GM19397 (cell line): ENCODE measurements at regions not wholly inside any gene's neighbourhood (a gene's known extent, or its start where the extent isn't known, plus 50 kb on each side); places are given as distances from the start of the nearest gene placed in this dataset.

Experiments used
- ATAC-seq: cut with Tn5 transposase; IDR thresholded peaks from one replicate; pipeline ENCODE4 v1.9.1; 2021; ENCODE audit warnings: mild to moderate bottlenecking, moderate library complexity; ENCODE audit not compliant: unreplicated experiment

DNA sequence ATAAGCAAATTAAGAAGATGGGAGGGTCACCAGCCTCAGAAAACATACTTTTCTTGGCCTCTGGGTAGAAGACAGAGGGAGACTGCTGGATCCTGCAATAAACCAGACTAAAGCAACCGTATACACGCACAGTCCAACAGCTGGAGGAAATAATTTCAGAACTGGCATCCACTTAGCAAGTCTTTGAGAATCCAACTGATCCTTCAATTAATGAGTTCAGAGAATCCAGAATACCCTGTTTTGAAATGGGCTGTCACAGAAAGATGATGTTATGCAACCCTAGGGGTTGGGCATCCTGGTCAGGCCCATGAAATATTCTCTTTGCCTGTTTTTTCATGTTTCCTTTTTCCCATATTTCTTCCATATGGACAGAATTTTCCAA lies 134.0 kb upstream of the MAGI3 start:
- ATAC-seq, result no peak

- ATAC-seq, result no peak
Observed at GRCh38 chr1:113259988-113260387, 130.3 kb upstream of the MAGI3 start.

- ATAC-seq, result no peak
Observed at GRCh38 chr1:113265196-113265595, 125.1 kb upstream of the MAGI3 start.

DNA sequence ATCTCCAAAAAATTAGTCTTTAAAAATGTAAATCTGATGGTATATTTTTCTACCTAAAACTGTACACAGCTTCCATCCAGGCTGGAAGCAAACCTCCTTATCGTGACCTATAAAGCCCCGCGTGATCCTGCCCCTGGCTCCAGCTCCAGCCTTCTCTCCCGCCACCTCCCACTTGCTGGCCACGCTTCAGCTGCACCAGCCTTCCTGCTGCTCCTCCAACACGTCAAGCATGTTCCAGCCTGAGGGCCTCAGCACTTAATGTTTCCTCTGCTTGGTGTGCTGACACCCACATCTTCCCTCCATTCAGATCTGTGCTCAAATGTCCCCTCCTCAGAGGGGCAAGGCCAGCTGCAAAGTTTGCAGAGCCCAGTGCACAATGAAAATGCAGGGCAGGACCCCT lies 123.5 kb upstream of the MAGI3 start:
- no peak for ATAC-seq

DNA sequence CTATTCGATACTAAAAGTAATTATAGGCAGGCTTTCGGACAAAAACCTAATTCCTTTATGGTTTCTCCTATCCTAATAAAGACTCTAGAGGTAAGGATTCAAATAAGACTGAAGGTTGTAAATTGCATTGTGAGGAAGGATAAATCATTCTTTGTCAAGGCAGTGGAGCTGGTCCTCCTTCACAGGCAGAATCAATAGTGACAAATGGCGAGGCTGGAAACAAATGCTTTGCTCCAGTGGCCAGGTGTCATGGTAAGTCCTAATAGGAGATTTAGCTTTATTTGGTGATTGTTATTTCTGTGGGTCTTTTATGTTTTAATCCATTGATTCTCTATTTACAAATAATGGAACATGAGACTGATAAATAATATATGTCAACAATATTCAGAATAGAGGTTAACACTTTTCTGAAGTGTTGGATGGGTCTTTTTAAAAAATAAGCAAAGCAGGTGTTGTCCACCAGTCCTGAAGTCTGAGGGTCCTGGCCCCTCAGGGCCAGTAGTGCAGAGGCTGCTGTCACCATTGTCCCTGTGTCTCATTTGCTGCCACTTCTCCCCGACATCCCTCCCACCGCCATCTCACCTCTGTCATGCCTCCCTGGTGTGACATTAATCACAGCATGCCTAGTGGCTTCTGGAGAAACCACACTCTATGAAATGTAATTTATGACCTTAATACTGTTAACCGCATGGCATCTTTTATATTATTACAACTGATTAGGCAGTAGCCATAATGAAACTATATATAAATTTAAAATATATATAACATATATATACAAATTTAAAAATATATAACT lies 120.9 kb upstream of the MAGI3 start:
- no peak for ATAC-seq

GRCh38 chr1:113271039-113271438 lies 119.3 kb upstream of the MAGI3 start:
- no peak for ATAC-seq

- no peak for ATAC-seq
Observed at GRCh38 chr1:113275083-113275482, 115.2 kb upstream of the MAGI3 start.

DNA sequence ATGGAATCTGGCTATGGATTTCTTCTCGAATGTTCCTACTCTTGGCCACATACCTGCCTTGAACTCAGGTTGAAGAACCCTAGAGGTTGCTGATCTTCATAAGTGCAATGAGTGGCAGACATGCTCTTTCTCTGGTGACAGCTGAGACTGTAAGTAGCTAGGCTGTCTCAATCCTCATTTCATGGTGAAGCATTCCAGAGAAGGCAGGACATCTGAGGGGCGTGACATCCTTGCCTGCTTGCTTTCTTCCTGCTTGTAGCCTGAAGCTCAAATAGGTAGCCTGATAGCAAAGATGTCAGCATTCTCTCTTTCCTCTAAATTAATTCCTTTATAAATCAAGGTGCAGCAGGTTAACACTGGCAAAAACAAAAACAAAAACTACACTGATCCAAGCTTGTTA lies 114.6 kb upstream of the MAGI3 start:
- ATAC-seq, result no peak

DNA sequence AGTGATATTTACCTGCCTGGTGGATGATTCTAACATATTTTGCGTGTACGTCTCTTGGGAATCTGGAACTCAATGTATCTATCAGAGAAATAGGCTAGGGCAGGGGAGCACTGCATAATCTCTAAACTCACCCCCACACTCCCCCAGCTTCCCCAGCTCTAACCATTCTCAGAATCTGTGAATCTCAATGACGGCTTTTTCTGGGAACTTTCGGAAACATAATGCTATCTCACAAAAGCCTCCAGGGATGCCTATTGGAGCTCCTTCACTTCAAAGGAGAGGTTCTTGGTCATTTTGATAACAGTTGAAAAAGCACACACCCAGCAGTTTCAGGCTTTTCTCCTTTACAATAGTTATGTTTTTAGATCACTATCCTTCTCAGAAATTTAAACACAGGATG lies 113.8 kb upstream of the MAGI3 start:
- no peak for ATAC-seq

- no peak for ATAC-seq
Observed at GRCh38 chr1:113278371-113278770, 111.9 kb upstream of the MAGI3 start.

DNA sequence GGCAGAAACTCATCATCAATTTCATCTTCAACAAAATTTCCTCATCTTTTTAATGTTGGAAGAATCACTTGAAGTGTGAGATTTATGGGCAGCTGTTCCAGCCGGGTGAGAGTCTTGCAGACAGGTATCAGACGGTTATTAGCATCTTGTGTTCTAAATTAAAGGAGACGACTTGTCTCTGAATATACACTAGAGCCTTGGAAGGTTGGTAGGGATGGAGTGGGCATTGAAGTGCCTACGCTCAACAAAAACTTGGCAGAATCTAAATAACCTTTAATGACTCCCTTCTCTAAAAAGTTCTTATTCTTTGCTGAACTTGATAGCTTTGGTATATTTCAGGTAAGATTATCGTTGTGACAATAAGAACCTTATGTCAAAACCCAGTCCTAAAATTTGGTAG lies 111.5 kb upstream of the MAGI3 start:
- ATAC-seq, result no peak

GRCh38 chr1:113279776-113280391 lies 110.4 kb upstream of the MAGI3 start:
- no peak for ATAC-seq

DNA sequence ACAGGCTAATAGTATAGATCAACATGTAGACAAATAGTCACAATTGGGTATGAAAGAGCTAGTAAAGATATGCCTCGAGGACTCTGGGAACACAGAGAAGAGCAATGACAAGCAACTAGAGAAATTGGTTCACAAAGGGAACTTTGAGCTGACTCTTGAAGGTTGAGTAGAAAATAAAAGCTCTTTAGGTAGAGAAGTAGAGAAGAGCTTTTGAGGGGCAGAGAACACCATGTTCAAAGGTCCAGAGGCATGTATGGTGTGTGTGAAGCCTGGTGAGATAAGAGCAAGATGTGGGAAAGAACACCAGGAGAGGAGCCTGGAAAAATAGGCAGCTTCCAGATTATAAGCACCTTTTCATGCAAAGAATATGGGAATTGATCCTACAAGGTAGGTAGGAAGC lies 109.7 kb upstream of the MAGI3 start:
- no peak for ATAC-seq

- no peak for ATAC-seq
Observed at GRCh38 chr1:113281550-113281949, 108.8 kb upstream of the MAGI3 start.

- no peak for ATAC-seq
Observed at GRCh38 chr1:113282008-113282892, 108.1 kb upstream of the MAGI3 start.

DNA sequence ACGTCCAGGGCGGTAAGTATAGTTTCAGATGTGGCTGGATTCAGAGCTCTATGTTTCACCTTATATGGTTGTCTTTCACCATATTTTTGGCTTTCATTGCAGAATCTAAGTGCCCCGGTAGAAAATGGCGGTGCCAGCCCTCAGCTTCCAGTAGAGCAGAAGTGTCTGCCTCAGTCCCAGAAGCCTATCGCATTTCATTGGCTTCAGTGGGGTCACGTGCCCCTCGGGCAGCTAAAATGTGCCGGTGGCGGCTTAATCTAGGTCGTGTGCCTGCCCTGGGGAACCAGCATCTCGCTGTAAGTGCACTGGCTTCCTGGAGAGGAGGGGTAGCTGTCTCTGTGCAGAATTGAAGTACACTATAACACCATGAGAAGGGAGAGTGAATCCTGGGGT lies 107.4 kb upstream of the MAGI3 start:
- no peak for ATAC-seq

GRCh38 chr1:113283914-113284313 lies 106.4 kb upstream of the MAGI3 start:
- no peak for ATAC-seq

DNA sequence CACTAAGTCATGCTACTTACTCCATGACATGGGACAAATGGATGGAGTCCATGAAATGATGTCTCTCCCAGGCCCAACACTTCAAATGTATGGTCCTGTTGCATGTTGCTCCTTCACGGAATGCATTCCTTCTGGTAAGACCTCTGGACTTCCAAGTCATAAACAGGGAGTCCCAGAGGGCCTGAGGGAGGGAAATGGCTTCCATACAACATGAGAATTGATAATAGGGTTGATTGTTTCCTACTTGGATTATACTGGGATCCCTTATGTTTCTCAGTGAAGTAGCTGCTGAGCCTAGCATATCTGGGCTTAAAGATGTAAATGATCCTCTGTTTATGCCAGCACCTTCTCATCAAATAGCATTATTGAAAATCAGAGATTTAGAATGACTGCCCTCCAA lies 104.2 kb upstream of the MAGI3 start:
- no peak for ATAC-seq

DNA sequence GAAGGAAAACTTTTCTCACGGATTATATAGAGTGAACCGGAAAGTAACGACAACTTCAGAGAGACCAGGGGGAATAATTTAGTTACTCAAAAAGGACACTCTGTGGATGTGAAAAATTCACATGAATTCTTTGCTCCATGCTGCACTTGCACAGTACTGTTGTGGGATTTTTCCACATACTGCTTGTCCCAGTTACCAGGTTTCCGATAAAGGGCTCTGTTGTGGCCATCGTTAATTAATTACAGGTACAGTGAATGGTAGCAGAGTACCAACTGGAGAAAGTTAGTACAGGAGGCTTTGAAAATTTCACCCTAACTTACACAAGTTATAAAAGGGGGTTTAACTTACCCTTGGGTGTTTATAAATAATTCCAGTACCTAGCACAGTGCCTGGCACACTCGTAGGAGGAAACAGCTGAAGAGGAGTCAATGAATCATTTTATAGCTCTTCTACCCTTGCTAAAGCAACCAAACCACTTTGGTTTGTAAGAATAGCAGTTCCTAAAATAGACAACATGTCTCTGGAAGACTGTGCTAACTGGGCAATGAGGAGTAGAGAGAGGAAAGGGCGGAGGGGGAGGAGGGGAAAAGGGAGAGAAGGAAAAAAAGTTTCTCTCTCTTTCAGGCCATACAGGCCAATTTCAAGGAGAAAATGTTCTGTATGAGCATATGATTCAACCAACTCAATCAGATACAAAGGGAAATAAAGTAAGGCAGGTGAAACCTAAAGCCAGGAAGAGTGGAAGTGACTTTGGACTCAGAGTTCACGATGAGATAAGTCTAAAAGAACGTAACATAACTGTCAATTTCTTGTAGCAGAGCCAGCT lies 98.3 kb upstream of the MAGI3 start:
- ATAC-seq, result no peak

DNA sequence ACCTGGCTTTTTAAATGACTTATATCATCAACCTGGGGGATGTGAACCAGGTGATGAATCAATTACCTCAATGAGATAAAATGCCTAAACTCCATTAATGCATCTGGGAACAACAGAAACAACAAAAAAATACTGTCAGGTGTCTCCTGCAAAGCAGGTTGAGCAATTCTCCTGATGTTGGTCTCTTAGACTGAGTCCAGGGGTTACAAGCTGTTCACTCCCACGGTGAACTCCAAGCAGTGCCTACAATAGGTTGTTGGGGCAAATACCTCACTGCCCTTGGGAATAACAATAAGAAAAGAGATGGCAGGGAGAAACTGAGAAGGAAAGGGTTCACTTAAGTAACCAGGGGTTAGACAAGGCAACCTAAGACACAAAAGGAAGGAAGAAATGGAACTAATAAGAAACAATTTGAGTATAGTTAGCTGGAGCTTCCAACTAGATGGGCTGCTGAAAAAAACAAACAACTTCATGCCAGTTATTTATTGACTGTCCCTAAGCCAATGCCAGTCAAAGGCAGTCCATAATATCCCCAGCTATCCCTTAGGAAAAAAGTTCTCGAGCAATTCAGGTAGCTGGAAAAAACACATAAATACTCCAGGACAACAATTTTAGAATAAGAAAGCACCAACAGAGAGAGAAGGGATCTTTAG lies 97.6 kb upstream of the MAGI3 start:
- no peak for ATAC-seq

DNA sequence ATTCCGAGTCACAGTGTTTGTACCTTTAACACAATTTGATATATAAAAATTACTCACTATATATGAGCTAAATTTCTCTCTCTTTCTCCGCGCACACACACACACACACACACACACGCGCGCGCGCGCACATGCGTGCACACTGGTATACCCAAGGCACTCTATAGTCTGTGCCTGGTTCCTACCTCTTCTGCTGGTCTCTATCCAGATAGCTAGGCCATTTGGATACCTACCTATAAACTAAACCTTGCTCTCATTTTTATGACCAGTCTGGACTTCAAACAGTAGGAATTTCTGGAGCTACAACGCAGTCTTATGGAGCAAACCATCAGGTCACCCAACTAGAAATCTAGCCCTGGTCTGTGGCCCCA lies 97.1 kb upstream of the MAGI3 start:
- ATAC-seq, result no peak
